Activated effector memory CD4-positive, alpha-beta T cell treated with anti-CD3 and anti-CD28 coated beads, Interleukin-2, amount 50 U/mL, for 16 hours (primary cell): ENCODE measurements at regions not wholly inside any gene's neighbourhood (a gene's known extent, or its start where the extent isn't known, plus 50 kb on each side); places are given as distances from the start of the nearest gene placed in this dataset.

Experiments
- DNase-seq: peaks from one replicate; pipeline ENCODE4 v3.0.0-alpha.2; 2020

DNA sequence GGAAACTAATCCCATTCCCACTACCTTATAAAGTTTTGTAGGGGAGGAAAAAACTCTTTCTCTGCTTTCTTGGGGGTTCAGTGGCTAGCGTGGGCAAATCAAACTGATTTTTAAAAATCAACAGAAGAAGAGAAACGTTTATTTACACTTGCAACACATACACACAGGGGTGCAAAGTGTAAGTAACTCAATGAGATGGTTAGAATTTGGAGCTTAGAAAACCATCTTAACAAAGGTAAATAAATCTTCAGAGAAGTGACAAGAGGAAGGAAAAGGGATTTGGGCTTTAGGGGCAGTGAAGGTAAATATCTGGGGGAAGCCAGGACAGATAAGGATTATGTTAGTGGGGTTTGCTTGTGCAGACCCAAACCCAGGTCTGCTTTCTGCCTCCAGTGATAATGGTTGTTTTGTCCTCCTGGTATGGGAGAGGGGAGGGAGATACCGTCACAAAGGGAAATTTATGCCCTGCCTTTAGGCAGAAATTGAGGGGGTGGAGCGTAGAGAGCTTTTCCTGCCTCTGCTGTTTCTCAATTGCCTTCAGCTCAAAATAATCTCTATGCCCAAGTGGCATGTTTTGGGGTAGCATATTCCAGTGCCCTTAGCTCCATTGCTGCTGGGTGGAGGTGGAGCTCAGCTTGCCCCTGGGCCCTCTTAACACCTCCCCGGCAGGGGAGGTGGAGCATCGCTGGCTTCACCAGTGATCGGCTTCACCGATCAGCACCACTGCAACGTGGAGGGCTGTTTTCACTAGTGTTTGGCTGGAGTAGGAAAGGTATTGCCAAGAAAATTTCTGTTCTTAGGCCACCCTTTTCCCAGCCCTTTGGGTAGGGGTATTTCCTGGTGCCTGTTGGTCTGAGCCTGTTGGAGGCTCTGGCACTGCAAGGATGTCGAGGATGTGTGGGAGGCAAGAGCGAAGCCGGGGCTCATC, 92.2 kb downstream of the TEX51 start:
- DNase-seq, result no peak

DNA sequence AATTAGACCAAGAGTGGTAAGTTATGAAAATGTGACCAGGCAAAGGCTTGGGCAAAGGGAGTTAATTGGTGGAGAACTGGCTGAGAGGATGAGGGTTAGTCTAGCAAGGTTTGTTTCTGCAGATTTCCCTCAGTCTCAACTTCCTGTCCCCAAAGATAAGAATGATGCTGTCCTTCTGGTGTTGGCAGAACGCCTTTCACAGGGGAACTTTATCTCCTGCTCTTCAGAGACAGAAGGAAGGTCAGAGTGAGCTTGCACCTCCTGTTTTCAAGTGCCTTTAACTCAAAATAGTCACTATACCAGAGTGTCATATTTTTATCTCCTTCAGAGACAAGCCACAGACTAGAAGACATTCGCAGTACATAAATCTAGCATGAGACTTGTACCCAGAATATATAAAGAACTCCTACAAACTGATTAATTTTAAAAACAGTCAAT, 95.7 kb downstream of the TEX51 start:
- no peak for DNase-seq

DNA sequence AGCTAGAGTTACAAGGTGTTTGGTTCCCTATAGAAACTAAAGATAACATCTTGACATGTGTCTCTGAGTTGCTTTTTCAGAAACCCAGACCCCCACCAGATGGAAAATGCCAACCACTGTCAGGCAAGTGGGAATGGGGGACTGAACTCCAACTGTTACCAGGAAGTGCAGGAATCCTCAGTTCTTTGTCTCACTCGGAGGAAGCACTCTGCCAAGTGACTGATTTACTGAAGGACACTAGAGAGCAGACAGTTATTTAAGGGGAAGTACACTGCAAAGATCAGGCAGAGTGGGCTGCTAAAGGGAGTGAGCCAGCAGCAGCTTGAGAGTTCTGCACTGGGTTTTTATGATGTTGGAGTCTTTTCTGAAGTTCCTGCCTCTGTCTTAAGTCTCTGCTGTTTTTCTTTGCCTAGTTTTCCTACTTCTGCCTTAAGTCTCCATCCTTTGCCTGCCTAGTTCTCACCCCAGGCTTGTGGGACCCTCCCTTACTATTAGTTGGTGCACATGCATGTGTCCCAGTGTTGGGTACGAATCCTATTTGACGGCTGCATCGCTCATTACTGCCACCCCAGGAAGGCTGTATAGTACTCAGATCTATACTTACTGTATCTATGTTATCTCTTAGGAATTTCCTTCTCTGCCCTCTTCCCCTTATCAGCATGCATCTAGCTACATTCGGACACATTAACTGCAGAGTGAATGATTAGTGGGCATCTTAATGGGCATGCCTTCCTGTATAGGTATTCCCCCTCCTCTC, 97.1 kb downstream of the TEX51 start:
- no peak for DNase-seq

DNA sequence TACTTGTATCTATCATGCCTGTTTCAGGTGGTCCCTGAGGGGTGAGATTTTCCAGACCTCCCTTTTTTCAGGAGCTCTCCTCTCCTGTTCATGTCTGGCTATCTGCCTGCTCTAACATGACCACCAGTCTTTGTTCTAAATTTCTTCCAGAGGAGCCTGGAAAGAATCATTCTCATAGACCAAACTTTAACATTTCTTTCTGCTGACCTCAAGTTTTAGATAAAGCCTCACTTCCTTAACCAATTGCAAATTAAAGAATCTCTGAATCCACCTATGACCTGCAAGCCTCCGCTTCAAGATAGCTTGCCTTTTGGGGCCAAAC, 97.6 kb downstream of the TEX51 start:
- no peak for DNase-seq
